NB4 (cell line): ENCODE measurements at regions not wholly inside any gene's neighbourhood (a gene's known extent, or its start where the extent isn't known, plus 50 kb on each side); places are given as distances from the start of the nearest gene placed in this dataset.

Source experiments
- DNase-seq: peaks from one replicate; pipeline ENCODE4 v3.0.0; 2010; ENCODE audit warnings: low read depth
- H3K4me3 ChIP-seq: one replicate; pipeline ENCODE4 v1.5.1; 2011; ENCODE audit warnings: mild to moderate bottlenecking, low read depth, low read length, moderate library complexity
- CTCF ChIP-seq: IDR thresholded peaks from one replicate; pipeline ENCODE4 v1.5.1; 2012; ENCODE audit warnings: low read depth, low read length
- MYC ChIP-seq: IDR thresholded peaks from 2 replicates; pipeline ENCODE4 v1.6.1; 2011; ENCODE audit warnings: low read depth, low read length
- POLR2A ChIP-seq: IDR thresholded peaks from 2 replicates; pipeline ENCODE4 v1.6.1; 2011; ENCODE audit warnings: mild to moderate bottlenecking; ENCODE audit not compliant: insufficient read length; ENCODE audit errors: extremely low read depth
- TF ChIP-seq, protein P1 (sequence below): IDR thresholded peaks from 2 replicates; pipeline ENCODE4 v1.6.1; 2011; ENCODE audit warnings: low read depth, low read length

GRCh38 chr5:89117124-89117644 lies 234.2 kb upstream of the MEF2C start:
- no peak for DNase-seq
- no peak overlapping the region for H3K4me3 ChIP-seq
- TF ChIP-seq MYC (no peak), POLR2A (no peak), CTCF (no peak)
- TF ChIP-seq, protein P1, sequence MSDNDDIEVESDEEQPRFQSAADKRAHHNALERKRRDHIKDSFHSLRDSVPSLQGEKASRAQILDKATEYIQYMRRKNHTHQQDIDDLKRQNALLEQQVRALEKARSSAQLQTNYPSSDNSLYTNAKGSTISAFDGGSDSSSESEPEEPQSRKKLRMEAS, result no peak

GRCh38 chr5:89110916-89111646 lies 228.1 kb upstream of the MEF2C start:
- no peak for DNase-seq
- TF ChIP-seq, protein P1, result no peak
- TF ChIP-seq POLR2A, result no peak
- no peak overlapping the region for H3K4me3 ChIP-seq

DNA sequence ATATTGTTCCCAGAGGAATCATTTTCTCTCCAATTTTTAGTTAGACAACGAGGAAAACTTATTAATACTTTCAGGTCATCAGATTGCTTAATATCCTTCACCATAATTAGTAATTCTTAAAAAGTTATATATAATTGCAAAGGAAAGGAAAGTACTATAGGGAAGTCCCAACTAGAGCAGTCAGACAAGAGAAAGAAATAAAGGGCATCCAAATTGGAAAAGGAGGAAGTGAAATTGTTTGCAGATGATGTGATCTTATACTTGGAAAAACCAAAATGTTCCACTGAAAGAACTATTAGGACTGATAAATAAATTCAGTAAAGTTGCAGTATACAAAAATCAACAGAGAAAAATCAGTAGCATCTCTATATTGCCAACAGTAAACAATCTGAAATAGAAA lies 223.5 kb upstream of the MEF2C start:
- no peak overlapping the region for H3K4me3 ChIP-seq
- no peak for DNase-seq
- TF ChIP-seq MYC, result no peak
- TF ChIP-seq, protein P1, result no peak
- TF ChIP-seq POLR2A, result no peak
- TF ChIP-seq CTCF, result no peak

DNA sequence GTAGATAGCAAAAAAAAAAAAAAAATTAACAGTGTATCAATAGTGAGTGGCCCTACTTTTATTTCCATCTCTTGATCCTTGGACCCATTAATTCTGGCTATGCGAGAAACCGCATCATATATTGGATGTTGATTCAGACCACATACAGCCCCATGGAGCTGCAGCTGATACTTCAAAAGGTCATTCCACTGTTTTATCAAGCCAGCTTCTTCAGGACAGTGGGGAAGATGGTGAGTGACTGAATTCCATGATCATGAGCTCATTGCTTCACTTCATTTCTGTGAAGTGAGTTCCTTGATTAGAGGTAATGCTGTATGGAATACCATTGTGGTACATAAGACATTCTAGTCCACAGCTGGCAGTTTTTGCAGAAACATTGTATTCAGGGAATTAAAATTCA lies 222.9 kb upstream of the MEF2C start:
- no peak overlapping the region for H3K4me3 ChIP-seq
- DNase-seq, result no peak
- no peak for TF ChIP-seq POLR2A
- TF ChIP-seq, protein P1, result no peak
- no peak for TF ChIP-seq MYC
- TF ChIP-seq CTCF, result no peak

DNA sequence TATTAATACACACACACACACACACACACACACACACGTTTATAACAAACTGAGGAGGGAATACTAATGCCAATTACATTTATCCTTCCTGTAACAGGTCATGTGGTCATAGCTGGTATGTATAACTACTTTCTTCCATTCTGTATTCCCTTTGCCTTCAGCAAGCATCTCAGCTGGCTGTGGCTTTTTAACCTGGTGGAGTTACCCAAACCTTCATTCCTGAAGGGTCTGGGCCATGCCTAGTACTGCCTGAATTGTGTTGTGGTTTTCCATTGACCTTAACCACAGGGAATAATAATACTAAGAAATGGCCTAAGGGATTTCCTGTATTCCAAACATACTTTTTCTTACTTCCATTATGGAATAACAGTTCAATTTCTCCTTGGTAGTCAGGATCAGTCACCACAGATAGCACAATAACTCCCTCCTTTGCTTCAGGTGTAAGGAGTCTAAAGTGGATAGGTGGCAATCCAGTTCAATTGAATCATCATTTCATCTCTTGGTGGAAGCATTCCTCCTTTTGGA lies 222.2 kb upstream of the MEF2C start:
- TF ChIP-seq, protein P1, result no peak
- TF ChIP-seq POLR2A (no peak), CTCF (no peak), MYC (no peak)
- DNase-seq, result no peak
- H3K4me3 ChIP-seq, result no peak overlapping the region

- H3K4me3 ChIP-seq, result no peak overlapping the region
- no peak for DNase-seq
- TF ChIP-seq, protein P1, result no peak
- TF ChIP-seq CTCF, result no peak
Measured at GRCh38 chr5:89098199-89098756, 215.3 kb upstream of the MEF2C start.
